ENCODE measurements at regions not wholly inside any gene's neighbourhood (a gene's known extent, or its start where the extent isn't known, plus 50 kb on each side); places are given as distances from the start of the nearest gene placed in this dataset.
"Not testable (repeated sequence)": the region's sequence is repeated elsewhere in the genome, so short reads cannot be mapped to it uniquely, and the experiment has no call there.

- DNase-seq: no peak
Observed at GRCh38 chr3:105103139-105103538, 263.6 kb upstream of the ALCAM start.

DNA sequence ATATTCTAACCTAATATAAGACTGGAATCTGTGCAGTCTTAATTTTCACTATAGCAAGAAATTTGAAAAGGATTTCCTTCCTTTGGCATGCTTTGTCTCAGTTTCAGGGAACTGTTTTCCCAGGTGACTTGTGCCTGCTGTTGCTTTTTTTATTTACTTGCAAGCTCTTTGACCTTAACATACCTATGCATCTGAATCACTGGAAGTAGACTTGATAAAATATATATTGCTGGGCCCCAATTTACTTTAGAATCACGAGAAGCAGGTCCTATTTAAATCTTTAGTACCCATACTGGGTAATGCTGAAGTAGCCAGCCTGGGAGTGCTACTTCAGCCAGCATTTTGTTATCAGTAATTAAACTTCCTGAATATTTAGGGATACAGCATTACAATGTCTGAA, 257.9 kb upstream of the ALCAM start:
- no peak for DNase-seq

GRCh38 chr3:105118905-105119304, 247.8 kb upstream of the ALCAM start:
- no peak for DNase-seq

- DNase-seq: no peak
Observed at GRCh38 chr3:105119801-105120340, 246.8 kb upstream of the ALCAM start.

DNA sequence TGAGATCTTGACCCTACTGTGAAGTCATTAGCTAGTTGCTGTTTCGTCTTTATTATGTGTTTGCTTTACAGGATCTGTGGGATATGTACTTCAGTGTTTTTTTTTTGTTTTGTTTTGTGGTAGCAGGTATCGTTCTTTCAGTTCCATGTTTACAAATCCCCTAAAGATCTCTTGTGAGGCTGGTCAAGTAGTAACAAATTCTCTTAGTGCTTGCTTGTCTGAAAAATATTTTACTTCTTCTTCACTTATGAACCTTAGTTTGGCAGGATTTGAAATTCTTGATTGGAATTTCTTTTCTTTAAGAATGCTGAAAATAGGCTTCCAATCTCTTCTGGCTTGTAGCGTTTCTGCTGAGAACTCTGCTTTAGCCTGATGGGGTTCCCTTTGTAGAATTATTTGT, 235.8 kb upstream of the ALCAM start:
- no peak for DNase-seq

DNA sequence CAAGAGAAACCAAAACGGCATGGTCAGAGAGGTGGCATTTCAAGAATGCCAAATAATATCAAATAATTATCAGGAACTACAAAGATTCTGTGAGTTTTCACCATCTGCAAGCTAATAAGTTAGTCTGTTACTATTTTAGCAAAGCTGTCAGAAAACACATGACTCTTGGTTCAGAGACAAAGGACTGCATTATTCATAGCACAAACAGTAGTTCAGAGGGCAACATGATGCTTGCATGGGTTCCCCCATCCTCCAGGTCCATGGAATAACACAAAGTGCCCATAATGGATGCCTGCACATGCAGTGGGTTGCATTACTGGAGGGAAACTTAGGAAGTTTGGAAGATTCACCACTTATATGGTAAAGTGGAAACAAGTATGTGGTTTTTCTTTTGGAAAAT, 228.8 kb upstream of the ALCAM start:
- DNase-seq: no peak

DNA sequence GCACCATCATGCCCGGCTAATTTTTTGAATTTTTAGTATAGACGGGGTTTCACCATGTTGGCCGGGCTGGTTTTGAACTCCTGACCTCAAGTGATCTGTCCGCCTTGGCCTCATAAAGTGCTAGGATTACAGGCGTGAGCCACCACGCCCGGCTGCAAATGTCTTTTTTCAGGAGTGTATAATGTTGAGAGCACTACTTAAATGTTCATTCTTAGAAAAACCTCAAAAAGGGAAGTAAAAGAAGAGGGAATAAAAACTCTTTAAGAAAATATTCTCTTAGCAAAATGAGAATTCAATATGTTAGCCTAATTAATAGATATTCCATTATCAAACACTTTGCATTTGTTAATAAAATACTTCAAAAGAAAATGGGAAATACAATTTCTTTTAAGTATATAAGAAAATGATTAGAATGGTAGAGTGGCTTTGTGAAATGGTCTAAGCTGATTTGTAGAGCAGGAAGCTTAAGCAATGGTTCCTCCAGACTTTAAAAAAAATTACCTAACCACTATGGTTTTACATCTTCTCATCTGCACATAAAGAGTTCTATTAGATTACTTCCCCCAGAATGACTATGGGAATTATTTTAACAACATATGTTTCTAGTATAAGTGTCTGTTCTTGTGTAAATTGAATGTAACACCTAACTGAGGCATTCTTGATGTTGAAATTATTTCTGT, 226.7 kb upstream of the ALCAM start:
- no peak for DNase-seq

DNA sequence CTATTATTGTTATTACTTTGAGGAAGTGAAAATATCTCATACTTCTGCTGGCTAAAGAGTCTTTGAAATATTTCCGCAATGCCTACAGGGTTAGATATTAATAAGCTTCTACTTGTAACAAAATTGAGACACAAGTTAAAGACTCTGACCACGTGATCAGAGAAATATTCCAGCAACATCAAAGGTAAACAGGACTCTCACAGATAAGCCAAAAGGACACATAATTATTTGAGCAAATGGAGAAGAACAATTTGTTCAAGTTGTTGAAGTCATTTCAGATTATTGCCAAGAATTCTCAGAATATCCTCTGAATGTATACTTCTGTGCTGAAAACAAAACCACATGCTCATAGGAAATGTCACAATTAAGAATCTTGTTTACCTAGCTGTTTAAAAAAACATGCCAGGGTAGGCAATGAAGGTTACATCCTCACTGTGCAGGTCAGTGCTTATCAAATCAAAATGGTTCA, 225.8 kb upstream of the ALCAM start:
- DNase-seq: no peak

GRCh38 chr3:105144837-105145236, 221.9 kb upstream of the ALCAM start:
- no peak for DNase-seq

- DNase-seq: no peak
Observed at GRCh38 chr3:105145511-105145910, 221.2 kb upstream of the ALCAM start.

DNA sequence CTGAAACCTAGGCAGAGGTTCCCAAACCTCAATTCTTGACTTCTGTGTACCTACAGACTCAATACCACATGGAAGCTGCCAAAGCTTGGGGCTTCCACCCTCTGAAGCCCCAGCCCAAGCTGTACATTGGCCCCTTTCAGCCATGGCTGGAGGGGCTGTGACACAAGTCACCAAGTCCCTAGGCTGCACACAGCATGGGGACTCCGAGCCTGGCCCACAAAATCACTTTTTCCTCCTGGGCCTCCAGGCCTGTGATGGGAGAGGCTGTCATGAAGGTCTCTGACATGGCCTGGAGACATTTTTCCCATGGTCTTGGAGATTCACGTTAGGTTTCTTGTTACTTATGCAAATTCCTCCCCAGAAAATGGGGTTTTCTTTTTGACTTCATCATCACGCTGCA, 217.5 kb upstream of the ALCAM start:
- DNase-seq: not testable (repeated sequence)

DNA sequence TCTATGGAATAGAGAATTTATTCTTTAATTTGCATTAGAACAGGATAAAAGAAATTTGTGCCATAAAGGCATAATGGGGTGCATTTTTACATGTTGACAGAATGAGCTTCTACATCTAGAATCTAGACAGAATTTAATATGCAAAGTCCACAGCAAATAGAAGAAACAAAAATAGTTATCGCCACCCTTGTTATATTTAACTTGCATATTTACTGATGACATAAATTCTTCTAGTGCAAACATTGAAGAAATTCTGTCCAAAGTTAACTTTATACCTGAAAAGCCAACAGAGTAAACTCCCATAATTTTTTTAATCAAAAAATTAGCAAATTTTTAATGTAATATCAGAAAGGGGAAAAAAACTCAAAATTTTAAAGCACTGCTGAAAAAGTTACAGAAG, 213.7 kb upstream of the ALCAM start:
- no peak for DNase-seq

DNA sequence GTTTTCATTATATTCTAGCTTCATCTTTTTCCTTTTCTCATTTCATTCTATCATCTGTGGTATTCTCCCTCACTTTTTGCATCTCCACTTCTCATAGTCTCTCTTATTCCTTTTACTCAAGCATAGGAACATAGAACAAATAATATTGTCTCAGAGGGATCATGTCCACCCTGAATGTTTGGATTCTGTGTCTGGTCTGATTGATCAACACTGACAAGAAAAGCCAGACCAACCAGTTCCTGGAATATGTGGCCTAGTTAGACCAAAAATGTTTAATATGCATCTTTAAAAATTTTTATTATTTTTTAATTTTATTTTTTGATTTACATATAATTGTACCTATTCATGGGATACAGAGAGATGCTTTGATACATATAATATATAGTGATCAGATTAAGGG, 212.0 kb upstream of the ALCAM start:
- DNase-seq: no peak

- DNase-seq: no peak
Observed at GRCh38 chr3:105157067-105157765, 209.5 kb upstream of the ALCAM start.

DNA sequence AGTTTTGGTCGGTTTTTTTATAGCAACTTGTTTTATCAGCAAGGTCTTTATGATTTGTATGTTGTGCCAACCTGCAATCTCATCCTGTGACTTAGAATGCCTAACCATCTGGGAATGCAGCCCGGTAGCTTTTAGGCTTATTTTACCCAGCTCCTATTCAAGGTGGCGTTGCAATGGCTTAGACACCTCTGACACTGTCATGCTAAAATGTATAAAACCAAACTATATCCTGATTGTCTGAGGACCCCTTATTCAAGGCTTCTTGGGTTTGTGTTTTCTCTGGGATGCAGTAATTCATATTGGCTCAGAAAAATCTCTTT, 209.0 kb upstream of the ALCAM start:
- DNase-seq: no peak

DNA sequence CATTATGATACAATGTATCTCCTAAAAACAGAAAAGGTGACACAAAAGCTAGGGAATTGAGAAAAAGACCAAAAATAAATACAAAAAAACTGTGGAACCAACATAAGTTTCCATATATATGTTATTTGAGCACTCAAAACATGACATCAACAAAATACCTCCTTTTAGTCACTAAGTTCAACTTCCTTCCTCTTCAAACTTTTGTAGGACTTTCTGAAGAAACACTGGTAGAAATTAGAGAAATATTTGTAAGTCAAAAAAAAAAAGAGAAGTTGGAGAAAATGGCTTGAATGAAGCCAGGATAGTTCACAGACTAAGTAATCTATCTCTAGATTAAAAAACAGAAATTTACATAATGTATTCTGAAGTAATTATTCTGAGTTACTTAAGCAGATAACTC, 208.4 kb upstream of the ALCAM start:
- DNase-seq: no peak

DNA sequence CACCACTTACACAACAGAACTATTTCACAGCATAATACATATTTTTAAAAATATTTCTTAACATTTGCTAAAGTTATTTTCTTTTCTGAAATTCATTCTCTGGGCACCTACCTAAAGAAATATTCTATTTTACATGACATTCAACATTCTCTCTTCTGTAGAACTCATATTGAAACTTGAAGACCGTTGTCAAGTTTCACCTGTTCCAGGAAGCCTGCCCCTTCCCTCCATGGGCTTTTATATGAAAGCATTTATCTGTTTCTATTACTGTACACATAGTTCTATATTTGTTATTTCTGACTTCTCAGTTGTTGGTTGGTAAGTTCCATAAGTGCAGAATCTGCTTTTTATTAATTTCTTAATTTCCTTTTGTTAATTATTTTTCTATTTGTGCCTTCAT, 204.3 kb upstream of the ALCAM start:
- DNase-seq: no peak

- no peak for DNase-seq
Observed at GRCh38 chr3:105166893-105167292, 199.8 kb upstream of the ALCAM start.

- DNase-seq: no peak
Observed at GRCh38 chr3:105170423-105170822, 196.3 kb upstream of the ALCAM start.

DNA sequence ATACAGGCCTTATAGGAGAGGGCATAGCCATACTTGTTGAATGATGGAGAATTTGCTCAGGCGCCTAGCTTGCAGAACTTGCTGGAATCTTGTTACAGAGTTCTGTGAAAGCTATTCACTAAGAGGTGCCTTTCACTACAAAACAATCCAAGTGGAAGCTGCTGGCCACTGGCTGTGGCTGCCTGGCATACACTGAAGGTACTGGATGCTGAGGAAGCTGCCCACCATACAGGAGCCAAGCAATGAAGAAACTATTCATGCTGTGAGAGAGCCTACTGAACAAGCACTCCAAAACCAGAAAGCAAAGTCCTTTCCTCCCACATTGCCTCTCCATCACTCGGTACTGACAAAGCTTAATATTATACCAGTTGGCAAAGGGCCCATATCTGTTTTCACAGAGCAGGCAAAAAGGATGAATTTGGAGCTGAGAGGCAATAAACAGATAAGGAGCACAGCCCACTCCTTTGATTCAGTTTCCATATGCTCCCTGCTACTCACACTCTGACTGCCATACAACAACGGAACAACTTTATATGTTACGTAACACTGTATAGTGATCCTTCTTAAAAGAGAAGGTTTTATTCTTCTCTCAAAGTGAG, 192.6 kb upstream of the ALCAM start:
- no peak for DNase-seq

DNA sequence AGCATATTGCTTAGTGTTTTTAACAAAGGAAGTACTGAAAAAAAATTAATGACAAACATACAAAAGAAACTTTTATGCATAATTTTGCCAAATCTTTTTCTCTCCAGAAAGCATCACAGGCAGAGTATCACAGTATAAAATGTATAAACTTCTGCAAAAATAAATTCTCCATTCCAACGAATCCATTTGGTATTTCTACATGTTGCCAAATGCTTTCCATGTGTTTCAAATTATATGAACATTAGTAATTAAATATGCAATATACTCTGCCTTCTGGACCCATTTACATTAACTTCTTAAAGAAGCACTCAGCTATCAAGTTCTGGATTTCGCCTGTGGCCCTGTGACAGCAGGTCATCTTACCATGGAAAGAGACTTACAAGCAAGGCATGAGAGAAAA, 189.1 kb upstream of the ALCAM start:
- DNase-seq: no peak

DNA sequence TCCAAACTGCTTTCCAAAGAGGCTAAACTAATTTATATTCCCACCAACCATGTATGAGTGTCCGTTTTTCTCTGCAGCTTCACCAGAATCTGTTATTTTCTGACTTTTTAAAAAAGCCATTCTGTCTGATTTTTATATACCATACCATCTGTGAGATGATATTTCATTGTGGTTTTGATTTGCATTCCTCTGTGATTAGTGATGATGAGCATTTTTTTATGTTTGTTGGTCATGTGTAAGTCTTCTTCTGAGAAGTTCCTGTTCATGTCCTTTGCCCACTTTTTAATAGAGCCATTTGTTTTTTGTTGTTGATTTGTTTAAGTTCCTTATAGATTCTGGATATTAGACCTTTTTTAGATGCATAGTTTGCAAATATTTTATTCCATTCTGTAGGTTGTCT, 179.4 kb upstream of the ALCAM start:
- no peak for DNase-seq

- no peak for DNase-seq
Observed at GRCh38 chr3:105195260-105195659, 171.4 kb upstream of the ALCAM start.

DNA sequence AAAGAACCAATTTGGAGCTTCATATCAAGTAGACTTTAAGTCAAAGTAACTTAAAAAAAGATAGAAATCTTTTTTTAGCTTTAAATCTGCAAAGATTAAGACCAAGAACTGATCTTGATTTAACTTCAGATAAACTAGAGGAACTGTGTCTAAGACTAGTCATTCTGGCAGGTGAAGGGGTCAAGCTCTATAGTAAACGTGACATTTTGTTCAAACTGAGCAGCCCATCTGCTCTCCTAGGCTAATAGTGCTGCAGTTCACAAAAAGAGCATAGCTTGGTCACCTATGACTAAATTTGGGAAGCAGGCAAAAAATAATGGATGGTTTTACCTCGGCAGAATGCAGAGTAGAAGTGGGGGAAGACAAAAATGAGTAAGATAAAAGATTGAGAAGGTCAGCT, 168.8 kb upstream of the ALCAM start:
- DNase-seq: no peak
